GM23338 (cell line): ENCODE measurements at regions not wholly inside any gene's neighbourhood (a gene's known extent, or its start where the extent isn't known, plus 50 kb on each side); places are given as distances from the start of the nearest gene placed in this dataset.

Experiments
- CREB1 ChIP-seq: fragments of 250-450 bp; sonication (Bioruptor Pico); IDR thresholded peaks from 2 replicates; pipeline ENCODE4 v1.5.0; 2020; ENCODE audit warnings: low read depth, mild to moderate bottlenecking, moderate library complexity
- CTCF ChIP-seq, 2 experiments: fragments of 200-600 bp in 1 of 2; sonication (generic) in 1 of 2; conservative IDR thresholded peaks; 2 replicates each; pipeline versions ENCODE4 v1.5.1 to v1.6.1; 2016 to 2017; ENCODE audit warnings: antibody characterized with exemption in 2 of 2, low read depth in 2 of 2, mild to moderate bottlenecking in 2 of 2, moderate library complexity in 1 of 2
- EZH2 ChIP-seq: fragments of 200-600 bp; sonication (generic); IDR thresholded peaks from one replicate; pipeline ENCODE4 v1.8.0; 2017; ENCODE audit warnings: antibody characterized with exemption, mild to moderate bottlenecking, low read depth; ENCODE audit not compliant: unreplicated experiment
- JUNB ChIP-seq: IDR thresholded peaks from one replicate; pipeline ENCODE4 v1.6.1; 2016; ENCODE audit warnings: antibody characterized with exemption; ENCODE audit not compliant: unreplicated experiment
- POLR2AphosphoS5 ChIP-seq: IDR thresholded peaks from 2 replicates; pipeline ENCODE4 v1.6.1; 2016; ENCODE audit warnings: antibody characterized with exemption, low read depth
- REST ChIP-seq: IDR thresholded peaks from one replicate; pipeline ENCODE4 v1.6.1; 2018; ENCODE audit warnings: antibody characterized with exemption; ENCODE audit not compliant: unreplicated experiment
- STAT1 ChIP-seq: IDR thresholded peaks from one replicate; pipeline ENCODE4 v1.6.1; 2016; ENCODE audit warnings: antibody characterized with exemption; ENCODE audit not compliant: unreplicated experiment

- no peak for TF ChIP-seq POLR2AphosphoS5
- no peak for TF ChIP-seq CTCF (conservative IDR thresholded peaks at IDR 0.05; ENCODE audit: low read depth in 2 of 2)
- TF ChIP-seq EZH2, result no peak
- no peak for TF ChIP-seq JUNB
- no peak for TF ChIP-seq CREB1 (CRISPR knock-in tag)
- no peak for TF ChIP-seq REST
- no peak for TF ChIP-seq STAT1
Measured at GRCh38 chr14:80388980-80389711, 177.8 kb upstream of the DIO2 start.
